ENCODE measurements at regions not wholly inside any gene's neighbourhood (a gene's known extent, or its start where the extent isn't known, plus 50 kb on each side); places are given as distances from the start of the nearest gene placed in this dataset.
"Not testable (repeated sequence)": the region's sequence is repeated elsewhere in the genome, so short reads cannot be mapped to it uniquely, and the experiment has no call there.

DNA sequence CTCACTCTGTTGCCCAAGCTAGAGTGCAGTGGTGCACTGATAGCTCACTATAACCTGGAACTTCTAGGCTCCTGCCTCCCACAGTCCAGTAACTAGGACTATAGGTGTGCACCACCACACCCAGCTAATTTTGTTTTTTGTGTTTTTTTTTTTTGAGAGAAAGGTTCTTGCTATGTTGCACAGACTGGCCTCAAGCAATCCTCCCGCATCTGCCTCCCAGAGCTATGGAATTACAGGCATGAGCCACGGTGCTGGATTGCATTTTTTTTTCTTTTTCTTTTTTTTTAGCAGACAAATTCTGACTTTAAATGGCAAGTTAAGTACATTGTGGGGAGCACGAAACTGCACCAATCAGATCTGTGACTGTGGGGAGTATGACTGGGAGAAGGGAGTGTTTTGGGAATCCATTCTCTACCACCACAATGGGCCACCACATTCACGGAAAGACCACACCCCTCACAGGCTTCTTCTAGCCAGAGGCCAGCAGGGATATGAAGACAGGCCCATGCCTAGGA lies 58.1 kb upstream of the MSMB start:
- ChIA-PET CTCF (no interaction called here), POLR2A (no interaction called here)
- no peak overlapping the region for H3K27ac Mint-ChIP-seq
- H3K9me3 Mint-ChIP-seq: no peaks in the 10 kb centered on the region
- DNase-seq (no peak), ATAC-seq (ENCODE audit: low read depth) (no peak)
- TF ChIP-seq, protein P1, sequence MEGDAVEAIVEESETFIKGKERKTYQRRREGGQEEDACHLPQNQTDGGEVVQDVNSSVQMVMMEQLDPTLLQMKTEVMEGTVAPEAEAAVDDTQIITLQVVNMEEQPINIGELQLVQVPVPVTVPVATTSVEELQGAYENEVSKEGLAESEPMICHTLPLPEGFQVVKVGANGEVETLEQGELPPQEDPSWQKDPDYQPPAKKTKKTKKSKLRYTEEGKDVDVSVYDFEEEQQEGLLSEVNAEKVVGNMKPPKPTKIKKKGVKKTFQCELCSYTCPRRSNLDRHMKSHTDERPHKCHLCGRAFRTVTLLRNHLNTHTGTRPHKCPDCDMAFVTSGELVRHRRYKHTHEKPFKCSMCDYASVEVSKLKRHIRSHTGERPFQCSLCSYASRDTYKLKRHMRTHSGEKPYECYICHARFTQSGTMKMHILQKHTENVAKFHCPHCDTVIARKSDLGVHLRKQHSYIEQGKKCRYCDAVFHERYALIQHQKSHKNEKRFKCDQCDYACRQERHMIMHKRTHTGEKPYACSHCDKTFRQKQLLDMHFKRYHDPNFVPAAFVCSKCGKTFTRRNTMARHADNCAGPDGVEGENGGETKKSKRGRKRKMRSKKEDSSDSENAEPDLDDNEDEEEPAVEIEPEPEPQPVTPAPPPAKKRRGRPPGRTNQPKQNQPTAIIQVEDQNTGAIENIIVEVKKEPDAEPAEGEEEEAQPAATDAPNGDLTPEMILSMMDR (IDR thresholded peaks at IDR 0.05): no peak
- H3K36me3 Mint-ChIP-seq (ENCODE audit: low read depth): no peaks in the 10 kb centered on the region
- intact Hi-C loops (cut with micrococcal nuclease): no loop called here
- H3K4me3 Mint-ChIP-seq: no peak overlapping the region
- peaks cover 12% of the 10 kb centered on the region for H3K4me1 Mint-ChIP-seq
- peaks cover 11% of the 10 kb centered on the region for H3K27me3 Mint-ChIP-seq

DNA sequence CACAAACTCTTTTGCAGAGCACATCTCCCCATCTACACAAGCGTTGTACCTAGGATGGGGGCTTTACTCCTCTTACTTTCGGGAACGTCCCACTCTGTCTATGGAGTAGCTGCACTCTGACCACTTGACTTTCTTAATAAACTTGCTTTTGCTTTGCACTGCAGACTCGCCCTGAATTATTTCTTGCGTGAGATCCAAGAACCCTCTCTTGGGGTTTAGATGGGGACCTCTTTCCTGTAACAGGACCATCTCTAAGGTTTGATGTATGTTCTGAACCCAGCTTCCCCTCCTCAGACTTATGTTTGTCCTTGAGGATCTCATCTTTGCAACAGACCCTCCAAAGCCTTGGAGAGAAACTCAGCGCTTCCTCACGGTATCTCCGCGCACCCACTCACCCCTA lies 59.3 kb upstream of the MSMB start:
- DNase-seq; H3K27ac Mint-ChIP-seq; ATAC-seq (ENCODE audit: low read depth); H3K36me3 Mint-ChIP-seq (ENCODE audit: low read depth); intact Hi-C loops (cut with micrococcal nuclease); H3K9me3 Mint-ChIP-seq; CTCF ChIA-PET; POLR2A ChIA-PET: not testable (repeated sequence)
- peaks cover 12% of the 10 kb centered on the region for H3K4me1 Mint-ChIP-seq
- H3K4me3 Mint-ChIP-seq: peak overlapping the region; percentile 84
- H3K27me3 Mint-ChIP-seq: peaks cover 11% of the 10 kb centered on the region

GRCh38 chr10:46105856-46106409 lies 59.9 kb upstream of the MSMB start:
- intact Hi-C loops (cut with micrococcal nuclease): loop anchor here (2.0 kb wide), 1 partner anchor 75 kb away; the partner anchor contains the start of gene NCOA4
- peak; percentile 53 for ATAC-seq (ENCODE audit: low read depth)

GRCh38 chr10:46106410-46107255 lies 60.6 kb upstream of the MSMB start:
- no peaks in the 10 kb centered on the region for H3K9me3 Mint-ChIP-seq
- peak overlapping the region; percentile 84 for H3K4me3 Mint-ChIP-seq
- ATAC-seq (ENCODE audit: low read depth): peak; percentile 87
- ChIA-PET CTCF (no interaction called here), POLR2A (interaction anchor here (1.0 kb wide), 1 partner anchor 176 kb away, joined by 5 read pairs; no protein-coding TSS in a partner anchor)
- TF ChIP-seq, protein P1 (IDR thresholded peaks at IDR 0.05): no peak
- peaks cover 12% of the 10 kb centered on the region for H3K4me1 Mint-ChIP-seq
- H3K27ac Mint-ChIP-seq: no peak overlapping the region
- peak; percentile 51 for DNase-seq
- intact Hi-C loops (cut with micrococcal nuclease): loop anchor here (2.0 kb wide), 1 partner anchor 76 kb away; the partner anchor contains the start of gene NCOA4
- peaks cover 11% of the 10 kb centered on the region for H3K27me3 Mint-ChIP-seq
- H3K36me3 Mint-ChIP-seq (ENCODE audit: low read depth): no peaks in the 10 kb centered on the region

More at GRCh38 chr10:46105856-46106409, 59.9 kb upstream of the MSMB start:
- H3K27ac Mint-ChIP-seq: peak overlapping the region; percentile 42
- H3K4me3 Mint-ChIP-seq: peak overlapping the region; percentile 84
- H3K36me3 Mint-ChIP-seq (ENCODE audit: low read depth); DNase-seq; CTCF ChIA-PET; H3K9me3 Mint-ChIP-seq: not testable (repeated sequence)
- POLR2A ChIA-PET: interaction anchor here (1.0 kb wide), 1 partner anchor 177 kb away, joined by 5 read pairs; no protein-coding TSS in a partner anchor
- peaks cover 11% of the 10 kb centered on the region for H3K27me3 Mint-ChIP-seq
- peaks cover 12% of the 10 kb centered on the region for H3K4me1 Mint-ChIP-seq

GRCh38 chr10:46108158-46108499 lies 62.1 kb upstream of the MSMB start:
- intact Hi-C loops (cut with micrococcal nuclease): not testable (repeated sequence)

GRCh38 chr10:46154271-46154670 lies 108.2 kb upstream of the MSMB start:
- H3K36me3 Mint-ChIP-seq (ENCODE audit: low read depth); CTCF ChIA-PET; DNase-seq; H3K9me3 Mint-ChIP-seq; H3K27ac Mint-ChIP-seq; H3K4me3 Mint-ChIP-seq; ATAC-seq (ENCODE audit: low read depth); H3K4me1 Mint-ChIP-seq; POLR2A ChIA-PET; intact Hi-C loops (cut with micrococcal nuclease); H3K27me3 Mint-ChIP-seq: not testable (repeated sequence)

More at GRCh38 chr10:46108158-46108499, 62.1 kb upstream of the MSMB start:
- H3K9me3 Mint-ChIP-seq; CTCF ChIA-PET; DNase-seq; H3K36me3 Mint-ChIP-seq (ENCODE audit: low read depth); POLR2A ChIA-PET; H3K27ac Mint-ChIP-seq; ATAC-seq (ENCODE audit: low read depth); H3K4me3 Mint-ChIP-seq: not testable (repeated sequence)
- Mint-ChIP-seq H3K4me1 (peaks cover 12% of the 10 kb centered on the region), H3K27me3 (peaks cover 11% of the 10 kb centered on the region)

DNA sequence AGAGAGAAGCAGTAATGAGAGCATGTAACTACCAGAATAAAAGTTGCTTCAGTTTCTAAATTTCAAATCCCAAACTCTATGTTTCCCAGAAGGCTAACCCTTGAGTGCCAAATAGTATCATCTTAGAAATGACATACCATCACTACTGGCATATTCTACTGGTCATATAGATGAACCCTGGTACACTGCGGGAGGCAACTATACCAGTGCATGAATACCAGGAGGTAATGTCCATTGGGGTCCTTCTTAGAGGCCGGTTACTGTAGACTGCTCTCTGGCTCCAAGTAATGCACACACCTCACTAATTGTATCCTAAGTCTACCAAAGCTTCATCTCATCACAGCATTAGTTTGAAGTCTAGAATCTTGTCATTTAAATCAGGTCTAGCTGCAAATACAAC lies 108.6 kb upstream of the MSMB start:
- CTCF ChIA-PET; H3K27ac Mint-ChIP-seq; H3K36me3 Mint-ChIP-seq (ENCODE audit: low read depth); DNase-seq; H3K4me1 Mint-ChIP-seq; ATAC-seq (ENCODE audit: low read depth); H3K9me3 Mint-ChIP-seq; H3K27me3 Mint-ChIP-seq; H3K4me3 Mint-ChIP-seq; POLR2A ChIA-PET; intact Hi-C loops (cut with micrococcal nuclease): not testable (repeated sequence)

DNA sequence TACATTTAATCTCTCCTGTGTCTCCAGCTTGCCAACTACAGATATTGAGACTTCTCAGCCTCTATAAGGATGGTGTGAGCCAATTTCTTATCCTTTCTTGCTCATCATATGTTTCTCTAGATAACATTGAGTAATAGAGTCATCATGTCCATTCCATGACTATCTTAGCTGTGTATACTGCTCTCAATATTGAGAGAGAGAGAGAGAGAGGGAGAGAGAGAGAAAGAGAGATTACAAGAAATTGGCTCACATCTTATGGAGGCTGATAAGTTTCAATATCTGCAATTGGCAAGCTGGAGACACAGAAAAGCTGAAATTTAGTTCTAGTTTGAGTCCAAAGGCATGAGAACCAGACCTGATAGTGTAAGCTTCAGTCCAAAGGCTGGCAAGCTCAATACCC lies 110.8 kb upstream of the MSMB start:
- DNase-seq; H3K4me1 Mint-ChIP-seq; ATAC-seq (ENCODE audit: low read depth); H3K27me3 Mint-ChIP-seq; CTCF ChIA-PET; H3K27ac Mint-ChIP-seq; POLR2A ChIA-PET; intact Hi-C loops (cut with micrococcal nuclease); H3K9me3 Mint-ChIP-seq; H3K36me3 Mint-ChIP-seq (ENCODE audit: low read depth); H3K4me3 Mint-ChIP-seq: not testable (repeated sequence)
